GM18519 (cell line): ENCODE measurements at regions not wholly inside any gene's neighbourhood (a gene's known extent, or its start where the extent isn't known, plus 50 kb on each side); places are given as distances from the start of the nearest gene placed in this dataset.
"Not testable (repeated sequence)": the region's sequence is repeated elsewhere in the genome, so short reads cannot be mapped to it uniquely, and the experiment has no call there.

Experiments used
- ATAC-seq: cut with Tn5 transposase; IDR thresholded peaks from one replicate; pipeline ENCODE4 v1.9.1; 2021; ENCODE audit warnings: mild to moderate bottlenecking, moderate library complexity; ENCODE audit not compliant: unreplicated experiment, low FRiP score

- ATAC-seq = not testable (repeated sequence)
Observed at GRCh38 chr14:105688664-105689221, 162.4 kb downstream of the TMEM121 start.

DNA sequence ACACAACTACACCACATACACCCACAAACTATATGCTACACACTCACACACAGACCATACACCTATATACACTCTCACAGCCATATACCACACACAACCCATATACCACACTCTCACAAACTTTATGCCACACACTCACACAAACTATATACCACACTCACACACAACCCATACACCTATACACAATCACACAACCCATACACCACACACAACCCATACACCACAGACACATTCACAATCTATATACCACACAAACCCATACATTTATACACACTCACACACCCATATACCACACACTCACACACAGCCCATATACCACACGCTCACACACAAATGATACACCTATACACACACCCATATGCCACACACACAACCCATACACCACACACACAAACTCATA, 163.3 kb downstream of the TMEM121 start:
- ATAC-seq = no peak

DNA sequence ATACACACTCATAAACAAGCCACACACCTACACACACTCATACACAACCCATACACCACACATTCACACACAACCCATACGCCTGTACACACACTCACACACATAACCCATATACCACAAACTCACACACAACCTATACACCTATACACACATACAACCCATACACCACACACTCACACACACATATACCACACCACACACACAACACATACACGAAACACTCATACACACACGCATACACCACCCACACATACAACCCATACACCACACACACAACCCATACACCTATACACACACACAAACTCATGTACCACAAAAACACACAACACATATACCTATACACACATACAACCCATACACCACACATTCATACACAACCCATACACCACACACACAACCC, 164.3 kb downstream of the TMEM121 start:
- no peak for ATAC-seq

DNA sequence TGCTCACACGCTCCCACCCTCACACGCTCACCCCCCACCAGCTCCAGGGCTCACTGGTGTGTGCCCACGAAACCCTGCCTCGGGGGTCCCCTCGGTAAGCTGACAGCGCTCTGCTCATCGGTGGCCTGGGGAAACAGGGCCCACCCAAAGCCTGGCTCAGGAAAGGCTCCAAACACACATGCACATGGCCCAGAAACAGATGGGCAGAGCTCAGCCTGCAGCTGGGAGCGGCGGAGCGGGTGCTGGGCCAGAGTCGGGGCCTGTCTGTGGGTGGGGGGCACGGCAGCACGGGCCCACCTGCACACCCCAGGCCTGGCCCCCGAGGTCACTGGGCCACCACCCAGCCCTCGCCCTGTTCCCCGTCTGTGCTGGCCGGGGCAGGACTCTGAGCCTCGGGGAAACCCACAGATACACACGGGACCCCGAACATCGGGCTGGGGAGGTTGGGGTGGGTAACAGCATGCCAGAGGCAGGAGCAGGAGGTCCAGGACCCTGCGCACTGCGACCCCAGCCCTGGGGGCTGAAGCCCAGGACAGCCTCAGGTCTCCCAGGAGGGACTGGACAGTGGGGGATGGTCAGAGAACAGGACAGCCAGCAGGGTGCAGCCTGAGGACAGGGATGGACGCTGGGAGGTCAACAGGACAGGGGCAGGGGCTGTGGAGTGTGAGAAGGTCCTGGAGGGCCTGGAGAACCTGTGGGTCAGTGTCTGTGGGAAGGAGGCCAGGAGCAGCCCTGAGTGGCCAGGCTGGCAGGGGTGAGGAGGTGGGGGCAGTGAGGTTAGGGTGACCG, 165.1 kb downstream of the TMEM121 start:
- ATAC-seq = not testable (repeated sequence)

DNA sequence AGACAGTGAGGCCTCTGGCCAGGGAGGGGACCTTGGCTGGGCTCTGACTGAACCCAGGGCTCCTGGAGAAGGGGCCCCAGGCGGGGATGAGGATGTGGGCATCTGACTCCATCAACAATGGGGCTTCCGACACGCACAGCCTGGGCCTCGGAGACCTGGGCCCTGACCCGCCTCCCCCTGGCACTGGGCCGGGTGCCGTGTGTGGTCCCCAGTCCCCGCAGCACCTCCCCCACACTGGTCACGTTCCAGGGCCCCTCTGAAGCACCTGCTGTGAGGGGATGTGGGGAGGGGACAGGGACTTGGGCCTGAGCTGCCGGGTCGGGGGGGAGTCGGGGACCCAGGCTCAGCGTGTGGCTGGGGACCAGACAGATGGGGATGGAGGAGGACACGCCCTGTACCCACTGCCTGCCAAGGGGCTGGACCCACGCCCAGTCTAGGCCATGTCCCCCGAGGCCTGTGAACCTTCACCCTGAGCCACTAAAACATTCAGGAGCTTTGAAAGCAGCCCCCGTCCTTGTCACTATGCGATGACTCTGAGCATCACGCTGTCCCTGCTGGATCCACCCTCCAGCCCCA, 165.8 kb downstream of the TMEM121 start:
- ATAC-seq = not testable (repeated sequence)

- ATAC-seq = no peak
Observed at GRCh38 chr14:105694961-105695360, 168.6 kb downstream of the TMEM121 start.

DNA sequence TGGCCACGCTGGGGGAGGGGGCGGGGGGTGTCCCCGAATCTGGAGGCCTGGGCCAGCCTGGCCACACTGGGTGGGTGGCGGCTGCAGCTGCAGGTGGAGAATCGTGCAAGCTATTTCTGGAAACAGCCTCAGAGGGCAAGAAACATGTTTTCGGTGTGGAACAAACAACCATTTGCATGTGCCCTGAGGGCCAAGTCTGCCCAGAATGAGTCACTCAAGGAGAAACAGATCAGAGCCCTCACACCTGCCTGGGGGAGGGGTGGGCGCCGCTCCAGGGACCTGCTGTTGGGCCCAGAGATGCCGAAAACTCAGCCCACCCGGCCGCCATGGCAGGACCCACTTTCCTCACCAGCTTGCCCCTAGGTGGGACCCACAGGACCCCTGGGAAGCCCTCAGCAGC, 170.0 kb downstream of the TMEM121 start:
- not testable (repeated sequence) for ATAC-seq

GRCh38 chr14:105697414-105697813, 171.0 kb downstream of the TMEM121 start:
- not testable (repeated sequence) for ATAC-seq

GRCh38 chr14:105697955-105698354, 171.6 kb downstream of the TMEM121 start:
- ATAC-seq = not testable (repeated sequence)

DNA sequence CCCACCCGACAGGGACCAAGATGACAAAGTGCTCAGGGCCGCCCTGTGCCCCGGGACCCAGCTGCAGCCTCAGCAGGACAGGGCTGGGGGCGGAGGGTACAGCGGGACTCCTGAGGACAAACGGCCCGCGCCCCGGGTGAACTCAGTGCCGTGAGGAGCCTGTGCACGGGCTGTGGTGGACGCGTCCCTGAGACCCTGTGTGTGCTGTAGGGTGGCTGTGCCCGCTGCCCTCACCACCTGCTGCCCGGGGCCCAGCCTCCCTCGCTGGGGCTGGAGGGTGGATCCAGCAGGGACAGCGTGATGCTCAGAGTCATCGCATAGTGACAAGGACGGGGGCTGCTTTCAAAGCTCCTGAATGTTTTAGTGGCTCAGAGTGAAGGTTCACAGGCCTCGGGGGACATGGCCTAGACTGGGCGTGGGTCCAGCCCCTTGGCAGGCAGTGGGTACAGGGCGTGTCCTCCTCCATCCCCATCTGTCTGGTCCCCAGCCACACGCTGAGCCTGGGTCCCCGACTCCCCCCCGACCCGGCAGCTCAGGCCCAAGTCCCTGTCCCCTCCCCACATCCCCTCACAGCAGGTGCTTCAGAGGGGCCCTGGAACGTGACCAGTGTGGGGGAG, 172.7 kb downstream of the TMEM121 start:
- not testable (repeated sequence) for ATAC-seq

- ATAC-seq = not testable (repeated sequence)
Observed at GRCh38 chr14:105699706-105700105, 173.3 kb downstream of the TMEM121 start.

GRCh38 chr14:105700146-105700545, 173.8 kb downstream of the TMEM121 start:
- not testable (repeated sequence) for ATAC-seq

DNA sequence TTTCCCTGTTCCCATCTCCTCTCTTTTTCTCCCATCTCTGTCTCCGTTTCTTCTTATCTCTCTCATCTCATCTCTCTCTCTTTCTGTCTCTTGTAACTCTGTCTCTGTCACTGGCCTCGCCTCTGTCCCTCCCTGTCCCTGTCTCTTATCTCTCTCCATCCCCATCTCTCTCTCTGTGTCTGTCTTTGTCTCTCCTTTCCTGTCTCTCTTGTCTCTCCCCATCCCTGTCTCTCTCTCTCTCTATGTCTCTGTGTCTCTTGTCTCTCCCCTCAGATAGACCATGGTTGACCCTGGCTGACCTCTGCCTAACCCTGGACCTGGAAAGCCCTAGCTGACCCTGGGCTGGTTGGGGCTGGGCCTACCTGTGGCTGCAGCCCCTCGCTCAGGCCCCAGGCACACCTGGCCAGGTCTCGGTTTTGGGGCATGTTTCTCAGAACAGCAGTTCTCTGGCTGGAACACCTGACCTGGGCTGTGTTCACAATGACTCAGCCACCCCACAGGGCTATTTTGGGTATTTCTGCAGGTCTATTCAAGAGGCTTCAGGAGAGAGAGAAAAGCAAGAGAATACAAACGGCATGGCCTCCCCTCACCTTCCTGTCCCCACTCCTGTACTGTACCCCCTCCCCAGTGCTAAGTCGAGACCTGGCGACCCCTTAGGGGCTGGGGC, 174.4 kb downstream of the TMEM121 start:
- ATAC-seq = no peak

DNA sequence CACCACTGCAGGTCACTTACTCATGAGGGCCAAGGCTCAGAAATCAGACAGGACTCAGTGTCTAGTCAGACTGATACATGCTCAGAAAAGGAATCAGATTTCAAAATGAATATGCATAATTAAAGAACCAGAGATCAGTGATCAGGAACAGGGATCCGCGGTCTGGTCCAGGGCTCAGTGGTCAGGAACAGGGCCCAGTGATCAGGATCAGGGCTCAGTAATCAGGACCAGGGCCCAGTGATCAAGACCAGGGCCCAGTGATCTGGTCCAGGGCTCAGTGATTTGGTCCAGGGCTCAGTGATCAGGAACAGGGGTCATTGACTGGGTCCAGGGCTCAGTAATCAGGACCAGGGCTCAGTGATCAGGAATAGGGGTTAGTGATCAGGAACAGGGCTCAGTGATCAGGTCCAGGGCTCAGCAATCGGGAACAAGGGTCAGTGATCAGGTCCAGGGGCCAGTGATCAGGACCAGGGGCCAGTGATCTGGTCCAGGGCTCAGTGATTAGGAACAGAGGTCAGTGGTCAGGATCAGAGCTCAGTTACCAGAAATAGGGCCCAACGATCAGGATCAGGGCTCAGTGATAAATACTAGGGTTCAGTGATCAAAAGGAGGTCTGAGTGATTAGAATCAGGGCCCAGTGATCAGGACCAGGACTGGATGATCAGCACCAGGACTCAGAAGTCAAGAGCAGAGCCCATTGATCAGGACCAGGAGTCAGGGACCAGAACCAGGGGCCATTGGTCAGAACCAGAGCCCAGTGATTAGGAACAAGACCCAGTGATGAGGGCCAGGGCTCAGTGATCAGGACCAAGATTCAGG, 175.3 kb downstream of the TMEM121 start:
- no peak for ATAC-seq

GRCh38 chr14:105702275-105702817, 176.0 kb downstream of the TMEM121 start:
- ATAC-seq = no peak

GRCh38 chr14:105703044-105703665, 176.8 kb downstream of the TMEM121 start:
- ATAC-seq = not testable (repeated sequence)

- ATAC-seq = not testable (repeated sequence)
Observed at GRCh38 chr14:105704091-105704490, 177.7 kb downstream of the TMEM121 start.

GRCh38 chr14:105704492-105704891, 178.1 kb downstream of the TMEM121 start:
- not testable (repeated sequence) for ATAC-seq

GRCh38 chr14:105705512-105705861, 179.1 kb downstream of the TMEM121 start:
- ATAC-seq = not testable (repeated sequence)
